ENCODE measurements at regions not wholly inside any gene's neighbourhood (a gene's known extent, or its start where the extent isn't known, plus 50 kb on each side); places are given as distances from the start of the nearest gene placed in this dataset.

GRCh38 chr4:125522992-125523391 lies 208.2 kb downstream of the FAT4 start (continued):
- TF ChIP-seq, protein P1, sequence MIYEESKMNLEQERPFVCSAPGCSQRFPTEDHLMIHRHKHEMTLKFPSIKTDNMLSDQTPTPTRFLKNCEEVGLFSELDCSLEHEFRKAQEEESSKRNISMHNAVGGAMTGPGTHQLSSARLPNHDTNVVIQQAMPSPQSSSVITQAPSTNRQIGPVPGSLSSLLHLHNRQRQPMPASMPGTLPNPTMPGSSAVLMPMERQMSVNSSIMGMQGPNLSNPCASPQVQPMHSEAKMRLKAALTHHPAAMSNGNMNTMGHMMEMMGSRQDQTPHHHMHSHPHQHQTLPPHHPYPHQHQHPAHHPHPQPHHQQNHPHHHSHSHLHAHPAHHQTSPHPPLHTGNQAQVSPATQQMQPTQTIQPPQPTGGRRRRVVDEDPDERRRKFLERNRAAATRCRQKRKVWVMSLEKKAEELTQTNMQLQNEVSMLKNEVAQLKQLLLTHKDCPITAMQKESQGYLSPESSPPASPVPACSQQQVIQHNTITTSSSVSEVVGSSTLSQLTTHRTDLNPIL (CRISPR knock-in tag; IDR thresholded peaks at IDR 0.05; ENCODE audit: low read depth), result no peak

DNA sequence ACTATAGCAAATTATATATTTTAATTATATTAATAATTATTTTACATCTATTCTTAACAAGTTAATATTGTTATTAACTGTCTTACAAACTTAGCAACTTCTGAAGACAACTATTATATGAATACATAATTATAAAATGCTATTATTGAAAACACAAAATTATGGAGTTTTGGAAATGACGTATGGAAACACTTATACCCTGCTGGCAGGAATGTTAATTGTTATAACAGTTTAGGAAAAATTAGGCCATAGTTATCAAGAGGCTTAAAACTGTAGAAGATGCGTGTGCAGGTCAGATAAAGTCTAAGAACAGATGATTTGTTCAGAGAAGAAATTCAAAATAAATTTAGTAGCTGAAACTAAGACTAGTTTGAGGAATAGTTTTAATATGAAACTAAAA lies 211.7 kb downstream of the FAT4 start:
- TF ChIP-seq GLIS3 (CRISPR knock-in tag; IDR thresholded peaks at IDR 0.05) (no peak), ZNF565 (CRISPR knock-in tag; conservative IDR thresholded peaks at IDR 0.05; ENCODE audit: low read depth) (no peak), TCF4 (CRISPR knock-in tag; IDR thresholded peaks at IDR 0.05; ENCODE audit: borderline replicate concordance) (no peak), ZFP3 (CRISPR knock-in tag; IDR thresholded peaks at IDR 0.05) (no peak), RARB (CRISPR knock-in tag; IDR thresholded peaks at IDR 0.05) (no peak), ZFP30 (CRISPR knock-in tag; IDR thresholded peaks at IDR 0.05) (no peak)
- TF ChIP-seq, protein P2, sequence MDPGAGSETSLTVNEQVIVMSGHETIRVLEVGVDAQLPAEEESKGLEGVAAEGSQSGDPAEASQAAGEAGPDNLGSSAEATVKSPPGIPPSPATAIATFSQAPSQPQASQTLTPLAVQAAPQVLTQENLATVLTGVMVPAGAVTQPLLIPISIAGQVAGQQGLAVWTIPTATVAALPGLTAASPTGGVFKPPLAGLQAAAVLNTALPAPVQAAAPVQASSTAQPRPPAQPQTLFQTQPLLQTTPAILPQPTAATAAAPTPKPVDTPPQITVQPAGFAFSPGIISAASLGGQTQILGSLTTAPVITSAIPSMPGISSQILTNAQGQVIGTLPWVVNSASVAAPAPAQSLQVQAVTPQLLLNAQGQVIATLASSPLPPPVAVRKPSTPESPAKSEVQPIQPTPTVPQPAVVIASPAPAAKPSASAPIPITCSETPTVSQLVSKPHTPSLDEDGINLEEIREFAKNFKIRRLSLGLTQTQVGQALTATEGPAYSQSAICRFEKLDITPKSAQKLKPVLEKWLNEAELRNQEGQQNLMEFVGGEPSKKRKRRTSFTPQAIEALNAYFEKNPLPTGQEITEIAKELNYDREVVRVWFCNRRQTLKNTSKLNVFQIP (CRISPR knock-in tag; IDR thresholded peaks at IDR 0.05; ENCODE audit: borderline replicate concordance, low read depth), result no peak
- TF ChIP-seq, protein P3, sequence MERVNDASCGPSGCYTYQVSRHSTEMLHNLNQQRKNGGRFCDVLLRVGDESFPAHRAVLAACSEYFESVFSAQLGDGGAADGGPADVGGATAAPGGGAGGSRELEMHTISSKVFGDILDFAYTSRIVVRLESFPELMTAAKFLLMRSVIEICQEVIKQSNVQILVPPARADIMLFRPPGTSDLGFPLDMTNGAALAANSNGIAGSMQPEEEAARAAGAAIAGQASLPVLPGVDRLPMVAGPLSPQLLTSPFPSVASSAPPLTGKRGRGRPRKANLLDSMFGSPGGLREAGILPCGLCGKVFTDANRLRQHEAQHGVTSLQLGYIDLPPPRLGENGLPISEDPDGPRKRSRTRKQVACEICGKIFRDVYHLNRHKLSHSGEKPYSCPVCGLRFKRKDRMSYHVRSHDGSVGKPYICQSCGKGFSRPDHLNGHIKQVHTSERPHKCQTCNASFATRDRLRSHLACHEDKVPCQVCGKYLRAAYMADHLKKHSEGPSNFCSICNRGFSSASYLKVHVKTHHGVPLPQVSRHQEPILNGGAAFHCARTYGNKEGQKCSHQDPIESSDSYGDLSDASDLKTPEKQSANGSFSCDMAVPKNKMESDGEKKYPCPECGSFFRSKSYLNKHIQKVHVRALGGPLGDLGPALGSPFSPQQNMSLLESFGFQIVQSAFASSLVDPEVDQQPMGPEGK (CRISPR knock-in tag; IDR thresholded peaks at IDR 0.05; ENCODE audit: borderline replicate concordance), result no peak
- TF ChIP-seq, protein P1 (CRISPR knock-in tag; IDR thresholded peaks at IDR 0.05; ENCODE audit: low read depth), result no peak
- no peak for ATAC-seq

DNA sequence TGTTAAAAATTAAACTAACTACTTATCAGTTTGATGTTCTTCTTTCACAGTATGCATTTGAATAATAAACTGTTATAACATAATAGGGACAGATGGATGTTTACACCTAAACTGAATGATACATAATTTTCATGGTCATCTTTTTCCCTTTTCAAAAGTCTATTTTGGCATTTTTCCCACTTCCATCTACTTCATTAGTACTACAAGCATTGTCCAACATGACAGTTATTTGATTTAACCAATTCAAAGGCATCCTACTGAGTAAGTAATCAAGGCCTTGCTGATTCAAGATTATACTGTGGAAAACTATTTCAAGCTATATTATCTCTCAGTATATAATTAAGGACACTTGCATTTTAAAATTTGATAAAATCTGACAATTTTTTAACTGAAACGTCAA lies 212.9 kb downstream of the FAT4 start:
- no peak for ATAC-seq
- TF ChIP-seq TSHZ2 (CRISPR knock-in tag; IDR thresholded peaks at IDR 0.05) (no peak), OSR1 (CRISPR knock-in tag; IDR thresholded peaks at IDR 0.05) (no peak), ISL1 (CRISPR knock-in tag; IDR thresholded peaks at IDR 0.05) (no peak), CSDC2 (CRISPR knock-in tag; IDR thresholded peaks at IDR 0.05) (no peak), TOX (CRISPR knock-in tag; IDR thresholded peaks at IDR 0.05; ENCODE audit: borderline replicate concordance) (no peak)

DNA sequence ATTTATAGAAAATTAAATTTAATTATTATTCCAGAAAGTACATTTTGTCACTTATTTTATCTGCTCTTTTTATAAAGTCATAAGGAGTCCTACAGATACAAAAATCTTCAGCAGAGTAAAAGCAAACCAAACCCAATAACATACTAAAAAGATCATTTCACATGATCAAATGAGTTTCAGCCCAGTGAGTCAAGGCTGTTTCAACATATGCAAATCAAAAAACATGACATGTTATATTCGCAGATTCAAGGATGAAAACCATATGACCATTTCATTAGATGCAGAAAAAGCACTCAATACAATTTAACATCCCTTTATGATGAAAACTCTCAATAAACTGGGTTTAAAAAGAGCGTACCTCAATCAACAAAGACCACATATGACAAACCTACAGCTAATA lies 214.3 kb downstream of the FAT4 start:
- ATAC-seq, result no peak
- TF ChIP-seq ISL1 (CRISPR knock-in tag; IDR thresholded peaks at IDR 0.05) (no peak), ZFP30 (CRISPR knock-in tag; IDR thresholded peaks at IDR 0.05) (no peak), OSR1 (CRISPR knock-in tag; IDR thresholded peaks at IDR 0.05) (no peak), ESRRG (CRISPR knock-in tag; IDR thresholded peaks at IDR 0.05) (no peak), SNAI2 (CRISPR knock-in tag; IDR thresholded peaks at IDR 0.05) (no peak), TOX (CRISPR knock-in tag; IDR thresholded peaks at IDR 0.05; ENCODE audit: borderline replicate concordance) (no peak), ZFP3 (CRISPR knock-in tag; IDR thresholded peaks at IDR 0.05) (no peak), ZC3H10 (CRISPR knock-in tag; IDR thresholded peaks at IDR 0.05) (no peak), TCF4 (CRISPR knock-in tag; IDR thresholded peaks at IDR 0.05; ENCODE audit: borderline replicate concordance) (no peak), BACH2 (CRISPR knock-in tag; IDR thresholded peaks at IDR 0.05; ENCODE audit: borderline replicate concordance) (no peak), RARB (CRISPR knock-in tag; IDR thresholded peaks at IDR 0.05) (no peak), PPARA (CRISPR knock-in tag; IDR thresholded peaks at IDR 0.05; ENCODE audit: borderline replicate concordance) (no peak)
- TF ChIP-seq, protein P1 (CRISPR knock-in tag; IDR thresholded peaks at IDR 0.05; ENCODE audit: low read depth), result no peak
- TF ChIP-seq, protein P2 (CRISPR knock-in tag; IDR thresholded peaks at IDR 0.05; ENCODE audit: borderline replicate concordance, low read depth), result no peak
- TF ChIP-seq, protein P3 (CRISPR knock-in tag; IDR thresholded peaks at IDR 0.05; ENCODE audit: borderline replicate concordance), result no peak
